PC-9 (cell line): ENCODE measurements at regions not wholly inside any gene's neighbourhood (a gene's known extent, or its start where the extent isn't known, plus 50 kb on each side); places are given as distances from the start of the nearest gene placed in this dataset.
A peak's percentile ranks its signal among the peaks of the same experiment; 100 is the strongest.

Experiments used
- BruUV-seq: library from RNA; stranded (reverse); fragments of 400-500 nt; replicated peaks from 2 replicates; lab custom pipeline; 2021; lab: Mats Ljungman, UMichigan
- CTCF ChIA-PET: fragments of 300-600 bp; sonication (Branson Sonifier 250); formaldehyde crosslinking; loops from one replicate; lab custom pipeline; 2022; ENCODE audit warnings: antibody characterized with exemption; lab: Charles Lee
- POLR2A ChIA-PET: fragments of 300-600 bp; sonication (Branson Sonifier 250); formaldehyde crosslinking; loops from one replicate; lab custom pipeline; 2022; ENCODE audit warnings: antibody characterized with exemption; ENCODE audit not compliant: unreplicated experiment; lab: Charles Lee
- DNase-seq, 2 experiments: peaks; one replicate each; pipeline versions ENCODE4 v3.0.0 to v3.0.0-alpha.2; 2015 to 2022; ENCODE audit warnings: mixed read lengths in 1 of 2
- H2AFZ ChIP-seq: fragments of 200-600 bp; sonication (generic); 2 replicates; pipeline ENCODE4 v1.8.1; 2017; ENCODE audit warnings: antibody characterized with exemption
- H3F3A ChIP-seq: fragments of 200-600 bp; sonication (generic); 2 replicates; pipeline ENCODE4 v1.8.1; 2017; ENCODE audit warnings: antibody characterized with exemption, mild to moderate bottlenecking, low read depth; ENCODE audit not compliant: insufficient read depth
- H3K27ac ChIP-seq: fragments of 200-600 bp; sonication (generic); 2 replicates; pipeline ENCODE4 v1.6.1; 2016; ENCODE audit warnings: mixed run types
- H3K27me3 ChIP-seq: fragments of 200-600 bp; sonication (generic); 2 replicates; pipeline ENCODE4 v1.6.1; 2016; ENCODE audit warnings: low read depth, mixed run types; ENCODE audit not compliant: insufficient read depth
- H3K36me3 ChIP-seq: fragments of 200-600 bp; sonication (generic); 2 replicates; pipeline ENCODE4 v1.6.1; 2016; ENCODE audit warnings: low read depth, mixed run types
- H3K4me1 ChIP-seq: fragments of 200-600 bp; sonication (generic); replicated peaks from 2 replicates; pipeline ENCODE4 v1.6.1; 2016; ENCODE audit warnings: mixed run types; ENCODE audit not compliant: insufficient read depth
- H3K4me2 ChIP-seq: fragments of 200-600 bp; sonication (generic); 2 replicates; pipeline ENCODE4 v1.6.1; 2017; ENCODE audit warnings: mixed run types
- H3K4me3 ChIP-seq: fragments of 200-600 bp; sonication (generic); 2 replicates; pipeline ENCODE4 v1.6.1; 2016; ENCODE audit warnings: mixed run types
- H3K79me2 ChIP-seq: fragments of 200-600 bp; sonication (generic); 2 replicates; pipeline ENCODE4 v1.6.1; 2017; ENCODE audit warnings: low read depth, mixed run types
- H3K9me2 ChIP-seq: fragments of 200-600 bp; sonication (generic); 2 replicates; pipeline ENCODE4 v1.8.1; 2017; ENCODE audit warnings: mild to moderate bottlenecking; ENCODE audit not compliant: insufficient read depth
- H3K9me3 ChIP-seq: fragments of 200-600 bp; sonication (generic); 2 replicates; pipeline ENCODE4 v1.8.1; 2016; ENCODE audit warnings: low read depth; ENCODE audit not compliant: insufficient read depth
- H4K20me1 ChIP-seq: fragments of 200-600 bp; sonication (generic); 2 replicates; pipeline ENCODE4 v1.8.1; 2017; ENCODE audit not compliant: insufficient read depth
- EZH2 ChIP-seq: fragments of 200-600 bp; sonication (generic); IDR thresholded peaks from 2 replicates; pipeline ENCODE4 v1.8.0; 2017; ENCODE audit warnings: antibody characterized with exemption, low read depth
- intact Hi-C: fragments of 100-400 bp; cut with micrococcal nuclease; formaldehyde crosslinking; loops from one replicate; pipeline ENCODE4 v1.10.0; 2022; ENCODE audit not compliant: unreplicated experiment
- TF ChIP-seq, protein P1 (sequence below): fragments of 200-600 bp; sonication (generic); conservative IDR thresholded peaks from 2 replicates; pipeline ENCODE4 v1.6.1; 2017; ENCODE audit warnings: mixed run types, antibody characterized with exemption, mild to moderate bottlenecking, moderate library complexity

DNA sequence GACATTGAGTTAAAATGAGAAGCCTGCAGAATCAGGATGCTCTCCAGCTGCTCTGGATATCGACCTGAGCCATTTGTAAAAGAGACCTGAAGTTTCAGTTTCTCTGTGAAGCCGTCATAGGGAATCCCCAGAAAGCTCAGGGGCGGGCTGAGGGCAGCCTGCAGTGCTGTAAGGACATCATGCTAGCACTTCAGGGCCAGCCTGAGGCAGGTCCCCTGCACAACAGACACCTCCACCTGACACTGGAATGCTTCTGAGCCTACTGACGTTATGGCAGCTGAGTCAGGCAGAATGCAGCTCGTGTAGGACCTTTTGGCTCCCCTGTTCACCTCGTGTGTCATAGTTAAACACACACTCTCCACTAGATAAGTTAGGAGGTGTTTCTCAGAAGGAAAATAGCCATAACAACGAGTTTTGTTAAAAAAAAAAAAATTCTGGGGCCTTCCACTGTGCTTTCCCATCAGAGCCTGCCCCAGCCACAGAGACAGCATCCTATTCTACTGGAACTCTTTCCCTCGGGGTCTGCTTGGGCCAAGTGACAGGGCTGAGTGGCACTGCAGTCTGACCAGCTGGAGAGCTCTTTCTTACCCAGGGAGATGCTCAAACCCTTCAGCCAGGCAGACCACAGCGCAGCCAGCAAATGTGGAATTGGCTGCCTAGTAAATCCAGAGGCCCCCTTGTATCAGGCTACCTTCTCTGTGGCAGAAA, 354.9 kb downstream of the DIRAS2 start:
- H3K4me1 ChIP-seq = no peaks in the 10 kb centered on the region
- H3K9me2 ChIP-seq = no peaks in the 10 kb centered on the region
- CTCF ChIA-PET = interaction anchor here (0.7 kb wide), 1 partner anchor 173 kb away, joined by 4 read pairs; no protein-coding TSS in a partner anchor
- no peak overlapping the region for H3K27ac ChIP-seq
- no peaks in the 10 kb centered on the region for H3K36me3 ChIP-seq
- H3K9me3 ChIP-seq = no peaks in the 10 kb centered on the region
- BruUV-seq = no TSS peak
- H3K4me3 ChIP-seq = no peak overlapping the region
- POLR2A ChIA-PET = interaction anchor here (0.6 kb wide), 1 partner anchor 196 kb away, joined by 4 read pairs; no protein-coding TSS in a partner anchor
- H3F3A ChIP-seq = no peaks in the 10 kb centered on the region; the same call in 1 of the 2 replicates
- H4K20me1 ChIP-seq = no peaks in the 10 kb centered on the region
- no peak overlapping the region for H2AFZ ChIP-seq
- intact Hi-C loops = no loop called here
- peak in 1 of 2 experiments; percentile 19 for DNase-seq
- H3K27me3 ChIP-seq = no peaks in the 10 kb centered on the region
- H3K79me2 ChIP-seq = no peaks in the 10 kb centered on the region
- no peak overlapping the region for H3K4me2 ChIP-seq
- TF ChIP-seq, protein P1, sequence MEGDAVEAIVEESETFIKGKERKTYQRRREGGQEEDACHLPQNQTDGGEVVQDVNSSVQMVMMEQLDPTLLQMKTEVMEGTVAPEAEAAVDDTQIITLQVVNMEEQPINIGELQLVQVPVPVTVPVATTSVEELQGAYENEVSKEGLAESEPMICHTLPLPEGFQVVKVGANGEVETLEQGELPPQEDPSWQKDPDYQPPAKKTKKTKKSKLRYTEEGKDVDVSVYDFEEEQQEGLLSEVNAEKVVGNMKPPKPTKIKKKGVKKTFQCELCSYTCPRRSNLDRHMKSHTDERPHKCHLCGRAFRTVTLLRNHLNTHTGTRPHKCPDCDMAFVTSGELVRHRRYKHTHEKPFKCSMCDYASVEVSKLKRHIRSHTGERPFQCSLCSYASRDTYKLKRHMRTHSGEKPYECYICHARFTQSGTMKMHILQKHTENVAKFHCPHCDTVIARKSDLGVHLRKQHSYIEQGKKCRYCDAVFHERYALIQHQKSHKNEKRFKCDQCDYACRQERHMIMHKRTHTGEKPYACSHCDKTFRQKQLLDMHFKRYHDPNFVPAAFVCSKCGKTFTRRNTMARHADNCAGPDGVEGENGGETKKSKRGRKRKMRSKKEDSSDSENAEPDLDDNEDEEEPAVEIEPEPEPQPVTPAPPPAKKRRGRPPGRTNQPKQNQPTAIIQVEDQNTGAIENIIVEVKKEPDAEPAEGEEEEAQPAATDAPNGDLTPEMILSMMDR = no peak
- TF ChIP-seq EZH2 = no peak

DNA sequence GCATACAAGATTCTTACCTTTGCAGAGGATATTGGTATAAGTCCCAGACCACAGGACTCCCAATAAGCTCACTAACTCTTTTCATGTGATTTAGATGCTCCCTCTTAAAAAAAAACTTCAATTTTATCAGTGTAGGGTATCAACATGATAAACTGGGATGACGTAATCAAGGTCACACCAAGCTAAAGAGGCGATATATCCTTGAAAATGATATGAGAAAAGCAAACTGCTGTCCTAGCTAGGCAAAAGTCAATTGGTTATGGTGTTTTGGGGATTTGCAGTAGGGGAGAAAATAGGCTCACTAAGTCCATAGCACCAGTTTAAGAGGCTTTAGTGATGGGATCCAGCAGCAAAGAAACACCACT, 354.4 kb downstream of the DIRAS2 start:
- H3K4me1 ChIP-seq = no peaks in the 10 kb centered on the region
- no peaks in the 10 kb centered on the region for H3K27me3 ChIP-seq
- no peaks in the 10 kb centered on the region for H4K20me1 ChIP-seq
- BruUV-seq = no TSS peak
- no peak overlapping the region for H2AFZ ChIP-seq
- no peaks in the 10 kb centered on the region; the same call in 1 of the 2 replicates for H3F3A ChIP-seq
- H3K36me3 ChIP-seq = no peaks in the 10 kb centered on the region
- no peak overlapping the region for H3K4me2 ChIP-seq
- TF ChIP-seq, protein P1 = no peak
- no peak for TF ChIP-seq EZH2
- intact Hi-C loops = no loop called here
- POLR2A ChIA-PET = no interaction called here
- no peaks in the 10 kb centered on the region for H3K79me2 ChIP-seq
- no peak overlapping the region for H3K4me3 ChIP-seq
- DNase-seq = no peak
- no peaks in the 10 kb centered on the region for H3K9me2 ChIP-seq
- no peak overlapping the region for H3K27ac ChIP-seq
- CTCF ChIA-PET = no interaction called here
- H3K9me3 ChIP-seq = no peaks in the 10 kb centered on the region

DNA sequence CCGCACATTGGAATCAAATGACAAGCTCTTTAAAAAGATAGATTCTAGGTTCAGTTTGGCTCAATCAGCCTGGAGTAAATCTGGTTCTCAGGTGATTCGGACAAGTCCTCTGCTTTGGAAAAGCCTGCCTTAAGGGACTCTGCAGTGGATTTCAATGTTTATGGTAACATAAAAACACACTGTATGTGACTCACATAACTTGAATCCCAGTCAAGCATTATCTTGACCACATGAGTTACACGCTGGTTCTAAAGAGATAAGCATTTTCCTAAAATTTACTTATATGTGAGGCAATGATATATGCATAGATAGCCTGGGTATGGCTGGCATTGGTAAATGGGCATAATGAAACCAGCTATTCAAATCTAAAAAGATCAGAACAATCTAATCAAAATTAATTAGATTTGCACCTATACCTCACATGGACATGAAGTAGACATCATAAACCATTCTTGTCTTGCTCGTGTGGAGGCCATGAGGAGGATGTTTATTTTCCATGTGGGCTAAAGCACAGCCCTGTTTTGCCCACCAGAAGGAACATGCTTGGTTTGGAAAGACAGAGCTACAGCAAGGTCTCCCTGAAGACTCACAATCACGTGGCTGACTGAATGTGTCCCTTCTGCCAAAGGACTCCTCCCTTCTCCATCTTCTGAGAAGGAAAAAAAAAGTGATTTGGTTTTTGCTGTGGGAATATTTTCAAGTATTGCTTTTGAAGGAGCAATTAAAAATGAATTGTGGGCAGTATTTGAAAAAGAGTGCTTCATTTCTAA, 351.7 kb downstream of the DIRAS2 start:
- POLR2A ChIA-PET = no interaction called here
- H3K79me2 ChIP-seq = no peaks in the 10 kb centered on the region
- no peaks in the 10 kb centered on the region for H3K36me3 ChIP-seq
- no peaks in the 10 kb centered on the region; the same call in 1 of the 2 replicates for H3F3A ChIP-seq
- CTCF ChIA-PET = interaction anchor here (0.6 kb wide), 1 partner anchor 42 kb away, joined by 3 read pairs; no protein-coding TSS in a partner anchor
- no peak for DNase-seq
- no TSS peak for BruUV-seq
- no peak overlapping the region for H2AFZ ChIP-seq
- no peaks in the 10 kb centered on the region for H3K9me2 ChIP-seq
- TF ChIP-seq, protein P1 = no peak
- no peak for TF ChIP-seq EZH2
- H3K27me3 ChIP-seq = no peaks in the 10 kb centered on the region
- no peaks in the 10 kb centered on the region for H4K20me1 ChIP-seq
- intact Hi-C loops = no loop called here
- H3K4me3 ChIP-seq = no peak overlapping the region
- no peaks in the 10 kb centered on the region for H3K4me1 ChIP-seq
- no peak overlapping the region for H3K4me2 ChIP-seq
- no peaks in the 10 kb centered on the region for H3K9me3 ChIP-seq
- H3K27ac ChIP-seq = no peak overlapping the region
